GM18511 (cell line): ENCODE measurements at regions not wholly inside any gene's neighbourhood (a gene's known extent, or its start where the extent isn't known, plus 50 kb on each side); places are given as distances from the start of the nearest gene placed in this dataset.

Experiments used
- ATAC-seq: cut with Tn5 transposase; IDR thresholded peaks from one replicate; pipeline ENCODE4 v1.9.1; 2021; ENCODE audit warnings: mild to moderate bottlenecking, moderate library complexity; ENCODE audit not compliant: unreplicated experiment

- no peak for ATAC-seq
These were observed 64.6 kb upstream of the BCAR3 start for GRCh38 chr1:93746021-93746812.

DNA sequence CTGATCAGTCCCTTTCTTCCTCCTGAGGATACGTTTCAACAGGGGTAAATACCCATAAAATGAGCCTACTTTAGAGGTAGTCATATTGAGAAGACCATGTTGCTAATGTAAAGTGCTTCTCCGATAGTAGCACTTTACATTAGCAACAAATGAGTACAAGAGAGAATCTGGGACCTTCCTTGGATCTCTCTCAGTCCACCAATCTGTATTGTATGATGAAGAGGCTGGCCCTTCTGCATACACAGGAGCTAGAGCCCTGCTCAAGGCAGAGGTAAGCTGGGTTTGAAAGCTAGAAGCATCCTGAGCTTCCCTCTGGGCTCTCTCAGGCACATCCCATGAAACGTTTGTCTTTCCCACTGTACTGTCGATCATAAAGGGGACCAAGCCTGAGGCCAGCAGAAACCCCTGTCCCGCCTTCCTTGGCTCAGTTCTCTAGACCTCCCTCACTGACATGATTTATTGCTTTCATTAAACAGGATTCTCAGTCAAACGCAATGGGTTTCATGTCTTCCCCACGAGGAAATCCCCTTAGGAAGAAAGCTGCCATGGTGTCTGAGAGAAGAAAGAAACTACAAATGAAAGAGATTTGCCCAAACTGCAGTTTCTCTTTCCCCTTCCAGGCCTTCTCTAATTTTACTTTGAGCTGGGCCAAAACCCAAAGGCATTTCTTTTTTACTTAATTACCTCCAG is 62.8 kb upstream of the BCAR3 start:
- ATAC-seq, result peak; percentile 66

GRCh38 chr1:93743465-93743864 is 61.8 kb upstream of the BCAR3 start:
- no peak for ATAC-seq

DNA sequence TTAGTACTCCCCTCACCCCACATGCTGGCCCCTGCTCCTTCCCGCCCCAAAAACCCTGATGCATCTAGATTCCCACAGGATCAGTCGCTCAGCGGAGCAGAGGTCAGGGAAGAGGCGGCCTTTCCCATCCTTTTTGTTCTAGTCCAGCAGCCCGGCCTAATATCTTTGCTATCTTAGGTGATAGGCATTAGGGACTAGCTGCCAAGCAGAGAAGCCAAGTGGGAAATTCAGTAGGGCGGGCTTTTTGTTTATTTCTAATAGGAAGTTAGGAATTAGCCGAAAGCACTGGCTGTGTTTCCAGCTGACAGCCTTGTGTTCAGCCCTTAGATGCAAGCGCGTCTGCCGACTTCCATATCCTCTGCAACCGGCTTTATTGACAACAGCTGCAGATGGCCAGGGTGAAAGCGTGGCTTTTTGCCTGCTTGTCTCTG is 59.0 kb upstream of the BCAR3 start:
- no peak for ATAC-seq

DNA sequence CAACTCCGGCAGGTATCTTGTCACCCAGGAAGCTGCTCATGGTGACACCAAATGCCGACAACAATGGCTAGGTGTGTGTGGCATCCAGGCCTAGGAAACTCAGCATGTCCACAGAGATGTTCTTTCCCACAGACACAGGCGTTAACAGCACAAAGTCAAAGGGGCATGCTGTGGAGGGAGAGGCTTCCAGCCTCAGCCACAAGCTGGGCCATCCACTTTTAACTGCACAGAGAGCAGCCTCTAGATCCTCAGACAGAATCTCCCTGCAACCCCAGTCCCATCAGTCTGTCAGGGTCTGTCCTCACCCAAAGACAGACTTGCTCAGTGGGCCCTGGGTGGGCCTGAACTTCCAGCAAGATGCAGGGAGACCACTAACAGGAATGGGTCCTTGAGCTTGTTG is 58.5 kb upstream of the BCAR3 start:
- ATAC-seq, result no peak

DNA sequence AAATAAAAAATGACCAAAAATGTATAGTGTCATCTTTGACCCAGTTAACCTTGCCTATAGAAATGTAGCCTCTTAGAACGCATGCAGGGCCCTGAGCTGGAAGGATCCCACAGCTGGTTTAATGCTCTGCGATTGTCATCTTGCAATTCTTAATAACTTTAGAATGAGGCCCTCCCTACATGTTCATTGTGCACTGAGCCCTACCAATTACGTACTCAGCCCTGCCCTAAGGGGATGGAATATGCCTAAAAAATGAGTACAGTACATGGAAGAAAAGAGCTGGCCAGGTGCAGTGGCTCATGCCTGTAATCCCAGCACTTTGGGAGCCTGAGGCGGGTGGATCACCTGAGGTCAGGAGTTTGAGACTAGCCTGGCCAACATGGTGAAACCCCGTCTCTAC is 57.8 kb upstream of the BCAR3 start:
- ATAC-seq, result no peak

- no peak for ATAC-seq
These were observed 57.3 kb upstream of the BCAR3 start for GRCh38 chr1:93738926-93739325.

GRCh38 chr1:93738075-93738622 is 56.5 kb upstream of the BCAR3 start:
- ATAC-seq, result no peak

DNA sequence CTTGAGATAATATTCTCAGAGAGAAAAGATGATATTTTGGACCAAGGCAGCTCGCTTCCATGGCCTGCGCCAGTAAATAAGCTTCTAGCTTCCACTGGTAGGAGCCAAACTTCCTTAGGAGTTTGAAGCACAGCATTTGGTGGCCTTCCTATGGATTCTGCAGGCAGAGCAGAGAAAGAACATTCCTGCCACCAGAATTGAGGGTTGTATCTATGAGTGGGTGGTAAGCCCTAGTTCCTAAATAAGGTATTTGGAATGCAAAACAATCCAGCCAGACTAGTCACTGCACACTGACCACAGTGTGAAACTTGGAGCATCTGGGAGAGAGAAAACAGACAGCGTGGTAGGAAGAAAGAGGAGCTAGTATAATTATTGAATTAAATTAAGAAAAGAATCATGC is 54.1 kb upstream of the BCAR3 start:
- no peak for ATAC-seq

- ATAC-seq, result no peak
These were observed 53.4 kb upstream of the BCAR3 start for GRCh38 chr1:93734999-93735398.

- ATAC-seq, result no peak
These were observed 51.7 kb upstream of the BCAR3 start for GRCh38 chr1:93733340-93733739.

GRCh38 chr1:93732514-93732913 is 50.9 kb upstream of the BCAR3 start:
- ATAC-seq, result no peak
